ENCODE measurements at regions not wholly inside any gene's neighbourhood (a gene's known extent, or its start where the extent isn't known, plus 50 kb on each side); places are given as distances from the start of the nearest gene placed in this dataset.
"Not testable (repeated sequence)": the region's sequence is repeated elsewhere in the genome, so short reads cannot be mapped to it uniquely, and the experiment has no call there.

GRCh38 chr1:83065952-83066727 is 932.8 kb downstream of the TTLL7 start:
- no peak for FAIRE-seq

GRCh38 chr1:83064589-83065242 is 934.2 kb downstream of the TTLL7 start:
- FAIRE-seq, result no peak

GRCh38 chr1:83060651-83061390 is 938.1 kb downstream of the TTLL7 start:
- no peak for FAIRE-seq

GRCh38 chr1:83060221-83060620 is 938.7 kb downstream of the TTLL7 start:
- no peak for FAIRE-seq

- no peak for FAIRE-seq
These were observed 940.6 kb downstream of the TTLL7 start for GRCh38 chr1:83058327-83058726.

- FAIRE-seq, result no peak
These were observed 943.4 kb downstream of the TTLL7 start for GRCh38 chr1:83055391-83056170.

GRCh38 chr1:83053446-83053845 is 945.5 kb downstream of the TTLL7 start:
- FAIRE-seq, result no peak

- no peak for FAIRE-seq
These were observed 946.1 kb downstream of the TTLL7 start for GRCh38 chr1:83052865-83053264.

GRCh38 chr1:83051053-83051452 is 947.9 kb downstream of the TTLL7 start:
- FAIRE-seq, result not testable (repeated sequence)

GRCh38 chr1:83043244-83043643 is 955.7 kb downstream of the TTLL7 start:
- no peak for FAIRE-seq

GRCh38 chr1:83039091-83039490 is 959.8 kb downstream of the TTLL7 start:
- FAIRE-seq, result not testable (repeated sequence)

GRCh38 chr1:83034851-83035250 is 964.1 kb downstream of the TTLL7 start:
- FAIRE-seq, result no peak

- FAIRE-seq, result no peak
These were observed 965.2 kb downstream of the TTLL7 start for GRCh38 chr1:83033682-83034081.

- no peak for FAIRE-seq
These were observed 969.0 kb downstream of the TTLL7 start for GRCh38 chr1:83029916-83030315.

GRCh38 chr1:83029050-83029449 is 969.9 kb downstream of the TTLL7 start:
- FAIRE-seq, result no peak

- no peak for FAIRE-seq
These were observed 970.5 kb downstream of the TTLL7 start for GRCh38 chr1:83028467-83028866.

GRCh38 chr1:83027511-83027910 is 971.4 kb downstream of the TTLL7 start:
- no peak for FAIRE-seq

- no peak for FAIRE-seq
These were observed 972.2 kb downstream of the TTLL7 start for GRCh38 chr1:83026745-83027144.

GRCh38 chr1:83024251-83024767 is 974.6 kb downstream of the TTLL7 start:
- FAIRE-seq, result no peak

GRCh38 chr1:83023212-83023611 is 975.7 kb downstream of the TTLL7 start:
- FAIRE-seq, result no peak

GRCh38 chr1:83022206-83022605 is 976.7 kb downstream of the TTLL7 start:
- no peak for FAIRE-seq

GRCh38 chr1:83017701-83018100 is 981.2 kb downstream of the TTLL7 start:
- no peak for FAIRE-seq

GRCh38 chr1:83017276-83017675 is 981.7 kb downstream of the TTLL7 start:
- no peak for FAIRE-seq

Measured in colon (tissue), 2 donors.